ENCODE measurements at regions not wholly inside any gene's neighbourhood (a gene's known extent, or its start where the extent isn't known, plus 50 kb on each side); places are given as distances from the start of the nearest gene placed in this dataset.

DNA sequence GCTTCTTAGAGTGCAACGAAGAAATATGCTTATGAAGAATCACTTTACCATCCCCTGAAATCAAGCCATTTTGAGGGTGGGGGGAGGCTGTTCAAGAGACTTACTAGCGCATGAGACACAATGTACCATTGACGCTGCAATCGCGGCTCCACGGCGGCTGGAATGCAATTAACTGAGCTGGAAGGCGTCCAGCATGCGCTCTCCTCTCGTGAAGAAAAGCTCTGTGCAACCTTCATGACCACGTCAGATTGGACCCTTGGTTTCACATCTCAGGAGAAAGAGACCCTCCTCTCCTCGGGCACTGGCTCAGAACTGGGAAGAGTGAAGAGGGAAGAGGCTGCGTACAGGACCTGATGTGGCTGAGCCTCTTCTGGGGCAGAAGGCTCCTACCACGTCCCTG lies 138.5 kb upstream of the IRX2 start:
- no peak overlapping the region for H3K27ac Mint-ChIP-seq
- DNase-seq, result no peak
- TF ChIP-seq EZH2 (IDR thresholded peaks at IDR 0.05; ENCODE audit: borderline replicate concordance, insufficient read depth, low read depth, low read length, poor library complexity, severe bottlenecking), result no peak
- TF ChIP-seq, protein P1, sequence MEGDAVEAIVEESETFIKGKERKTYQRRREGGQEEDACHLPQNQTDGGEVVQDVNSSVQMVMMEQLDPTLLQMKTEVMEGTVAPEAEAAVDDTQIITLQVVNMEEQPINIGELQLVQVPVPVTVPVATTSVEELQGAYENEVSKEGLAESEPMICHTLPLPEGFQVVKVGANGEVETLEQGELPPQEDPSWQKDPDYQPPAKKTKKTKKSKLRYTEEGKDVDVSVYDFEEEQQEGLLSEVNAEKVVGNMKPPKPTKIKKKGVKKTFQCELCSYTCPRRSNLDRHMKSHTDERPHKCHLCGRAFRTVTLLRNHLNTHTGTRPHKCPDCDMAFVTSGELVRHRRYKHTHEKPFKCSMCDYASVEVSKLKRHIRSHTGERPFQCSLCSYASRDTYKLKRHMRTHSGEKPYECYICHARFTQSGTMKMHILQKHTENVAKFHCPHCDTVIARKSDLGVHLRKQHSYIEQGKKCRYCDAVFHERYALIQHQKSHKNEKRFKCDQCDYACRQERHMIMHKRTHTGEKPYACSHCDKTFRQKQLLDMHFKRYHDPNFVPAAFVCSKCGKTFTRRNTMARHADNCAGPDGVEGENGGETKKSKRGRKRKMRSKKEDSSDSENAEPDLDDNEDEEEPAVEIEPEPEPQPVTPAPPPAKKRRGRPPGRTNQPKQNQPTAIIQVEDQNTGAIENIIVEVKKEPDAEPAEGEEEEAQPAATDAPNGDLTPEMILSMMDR (IDR thresholded peaks at IDR 0.05), result no peak

DNA sequence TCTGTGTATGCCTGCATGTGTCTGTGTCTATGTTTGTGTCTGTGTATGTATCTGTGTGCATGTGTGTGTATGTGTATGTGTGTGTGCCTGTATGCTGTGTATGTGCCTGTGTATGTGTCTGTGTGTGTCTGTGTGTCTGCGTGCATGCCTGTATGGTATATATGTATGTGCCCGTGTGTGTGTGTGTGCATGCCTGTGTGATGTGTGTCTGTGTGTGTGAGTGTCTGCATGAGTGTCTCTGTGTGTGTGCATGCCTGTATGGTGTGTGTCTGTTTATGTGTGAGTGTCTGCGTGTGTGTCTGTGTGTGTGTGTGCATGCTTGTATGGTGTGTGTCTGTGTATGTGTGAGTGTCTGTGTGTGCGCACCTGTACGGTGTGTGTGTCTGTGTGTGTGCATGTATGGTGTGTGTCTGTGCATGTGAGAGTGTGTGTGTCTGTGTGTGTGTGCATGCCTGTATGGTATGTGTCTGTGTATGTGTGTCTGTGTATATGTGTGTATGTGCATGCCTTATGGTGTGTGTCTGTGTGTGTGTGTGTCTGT lies 137.1 kb upstream of the IRX2 start:
- H3K9me3 Mint-ChIP-seq (ENCODE audit: insufficient read depth), result peaks cover 10% of the 10 kb centered on the region
- Histone ChIP-seq H3K27me3 (replicated peaks in 1 of 4; ENCODE audit: control extremely low read depth in 1 of 4, control insufficient read depth in 3 of 4, insufficient read depth in 4 of 4, low read length in 3 of 4) (no peaks in the 10 kb centered on the region), H3K9ac (ENCODE audit: low read length) (no peak overlapping the region), H2AFZ (ENCODE audit: insufficient read depth, low read depth, low read length, poor library complexity, severe bottlenecking) (no peak overlapping the region), H3K27ac (ENCODE audit: low read length in 2 of 2) (no peak overlapping the region), H3K4me1 (ENCODE audit: control insufficient read depth in 2 of 2, insufficient read depth in 2 of 2, low read length in 2 of 2) (no peaks in the 10 kb centered on the region), H3K9me3 (ENCODE audit: control extremely low read depth in 1 of 3, control insufficient read depth in 2 of 3, insufficient read depth in 1 of 3, low read length in 2 of 3) (peaks cover 0 to 22% (median 0%) of the 10 kb centered on the region in 3 donors), H3K79me2 (ENCODE audit: control insufficient read depth, insufficient read depth, low read length) (no peaks in the 10 kb centered on the region), H3K4me2 (replicated peaks; ENCODE audit: low read depth, low read length, poor library complexity, severe bottlenecking) (no peak overlapping the region), H3K36me3 (replicated peaks in 1 of 2; ENCODE audit: control extremely low read depth in 1 of 2, control insufficient read depth in 1 of 2, extremely low read depth in 1 of 2, insufficient read depth in 2 of 2, low read length in 1 of 2) (no peaks in the 10 kb centered on the region), H4K20me1 (ENCODE audit: control insufficient read depth, insufficient read depth, low read length, poor library complexity, severe bottlenecking) (no peaks in the 10 kb centered on the region), H3K4me3 (ENCODE audit: control extremely low read depth in 1 of 5, extremely low read depth in 1 of 5, insufficient read depth in 1 of 5, low read depth in 2 of 5, low read length in 4 of 5) (no peak overlapping the region)
- DNase-seq, result no peak
- ChIA-PET CTCF (no interaction called here), POLR2A (no interaction called here)
- ATAC-seq (ENCODE audit: low read depth), result no peak
- intact Hi-C loops (cut with micrococcal nuclease), result no loop called here
- no peaks in the 10 kb centered on the region for H3K4me1 Mint-ChIP-seq
- no peak overlapping the region for H3K4me3 Mint-ChIP-seq
- TF ChIP-seq, protein P1 (IDR thresholded peaks at IDR 0.05), result no peak
- no peak overlapping the region for H3K27ac Mint-ChIP-seq
- no peaks in the 10 kb centered on the region for H3K27me3 Mint-ChIP-seq
- 95% methylated on average over 5 of the region's 5 CpGs for WGBS (ENCODE audit: insufficient coverage)

More for the DNA sequence above, 138.5 kb upstream of the IRX2 start:
- no peak overlapping the region for H3K4me3 Mint-ChIP-seq
- peaks cover 6% of the 10 kb centered on the region for H3K9me3 Mint-ChIP-seq (ENCODE audit: insufficient read depth)
- WGBS (ENCODE audit: insufficient coverage), result 90% methylated on average over 13 of the region's 14 CpGs
- Histone ChIP-seq H3K4me1 (ENCODE audit: control insufficient read depth in 2 of 2, insufficient read depth in 2 of 2, low read length in 2 of 2) (no peaks in the 10 kb centered on the region), H3K36me3 (replicated peaks in 1 of 2; ENCODE audit: control extremely low read depth in 1 of 2, control insufficient read depth in 1 of 2, extremely low read depth in 1 of 2, insufficient read depth in 2 of 2, low read length in 1 of 2) (no peaks in the 10 kb centered on the region), H3K27me3 (replicated peaks in 1 of 4; ENCODE audit: control extremely low read depth in 1 of 4, control insufficient read depth in 3 of 4, insufficient read depth in 4 of 4, low read length in 3 of 4) (no peaks in the 10 kb centered on the region), H3K79me2 (ENCODE audit: control insufficient read depth, insufficient read depth, low read length) (no peaks in the 10 kb centered on the region), H3K4me3 (ENCODE audit: control extremely low read depth in 1 of 5, extremely low read depth in 1 of 5, insufficient read depth in 1 of 5, low read depth in 2 of 5, low read length in 4 of 5) (no peak overlapping the region), H3K9ac (ENCODE audit: low read length) (no peak overlapping the region), H3K27ac (ENCODE audit: low read length in 2 of 2) (no peak overlapping the region), H4K20me1 (ENCODE audit: control insufficient read depth, insufficient read depth, low read length, poor library complexity, severe bottlenecking) (no peaks in the 10 kb centered on the region), H2AFZ (ENCODE audit: insufficient read depth, low read depth, low read length, poor library complexity, severe bottlenecking) (no peak overlapping the region), H3K4me2 (replicated peaks; ENCODE audit: low read depth, low read length, poor library complexity, severe bottlenecking) (no peak overlapping the region), H3K9me3 (ENCODE audit: control extremely low read depth in 1 of 3, control insufficient read depth in 2 of 3, insufficient read depth in 1 of 3, low read length in 2 of 3) (peaks cover 0 to 30% (median 0%) of the 10 kb centered on the region in 3 donors)
- no peaks in the 10 kb centered on the region for H3K27me3 Mint-ChIP-seq
- POLR2A ChIA-PET, result no interaction called here
- H3K4me1 Mint-ChIP-seq, result no peaks in the 10 kb centered on the region
- no peak for ATAC-seq (ENCODE audit: low read depth)
- CTCF ChIA-PET, result no interaction called here
- intact Hi-C loops (cut with micrococcal nuclease), result no loop called here
